ENCODE measurements at regions not wholly inside any gene's neighbourhood (a gene's known extent, or its start where the extent isn't known, plus 50 kb on each side); places are given as distances from the start of the nearest gene placed in this dataset.

DNA sequence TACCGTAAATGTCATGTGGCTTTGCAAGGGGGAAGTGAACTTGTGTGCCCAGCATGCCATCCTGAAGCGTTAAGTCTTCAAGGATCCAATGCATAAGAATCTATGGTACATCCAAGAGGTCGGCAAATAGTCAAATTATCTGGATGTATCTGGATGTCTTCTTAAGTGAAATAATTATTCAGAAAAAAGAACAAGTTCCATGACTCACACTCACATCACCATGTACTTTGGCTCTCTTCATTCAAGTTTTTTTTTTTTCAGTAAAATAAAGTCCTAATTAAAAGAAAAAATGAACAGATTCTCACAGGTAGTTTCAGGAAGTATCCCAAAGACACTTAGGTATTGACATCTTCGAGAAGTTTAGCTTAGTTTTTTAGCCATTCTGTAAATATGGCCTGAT, 62.7 kb upstream of the MEGF10 start:
- no peak for TF ChIP-seq POLR2AphosphoS5 (IDR thresholded peaks at IDR 0.05)
- TF ChIP-seq POLR2A (IDR thresholded peaks at IDR 0.05) = no peak
- no peak for TF ChIP-seq CTCF (IDR thresholded peaks at IDR 0.05 in 8 of 11, conservative IDR thresholded peaks at IDR 0.05 in 3 of 11)
- WGBS, 5 donors = 96 to 100% (median 97%) methylated on average over 4 of the region's 4 CpGs
- intact Hi-C loops (cut with DNase I; ENCODE audit: low total_unique reads) = no loop called here
- Histone ChIP-seq H3K4me3 (no peak overlapping the region), H3K27me3 (replicated peaks in 1 of 7) (no peaks in the 10 kb centered on the region), H3K36me3 (no peaks in the 10 kb centered on the region), H3K27ac (no peak overlapping the region), H3K9me3 (no peaks in the 10 kb centered on the region), H3K4me1 (peaks cover 0 to 21% (median 14%) of the 10 kb centered on the region in 6 donors)
- DNase-seq = no peak

GRCh38 chr5:127228540-127229184, 61.9 kb upstream of the MEGF10 start:
- peaks cover 0 to 21% (median 14%) of the 10 kb centered on the region in 6 donors for H3K4me1 ChIP-seq
- H3K4me3 ChIP-seq = peak overlapping the region in 7 of 8 donors; percentile 45 to 71 (median 54)
- peak; percentile 71 for DNase-seq
- H3K36me3 ChIP-seq = no peaks in the 10 kb centered on the region
- no peaks in the 10 kb centered on the region for H3K27me3 ChIP-seq (replicated peaks in 1 of 7)
- no peaks in the 10 kb centered on the region for H3K9me3 ChIP-seq
- H3K27ac ChIP-seq = peak overlapping the region; percentile 56 to 85 (median 79)
- intact Hi-C loops (cut with DNase I; ENCODE audit: low total_unique reads) = no loop called here
- TF ChIP-seq CTCF (IDR thresholded peaks at IDR 0.05 in 8 of 11, conservative IDR thresholded peaks at IDR 0.05 in 3 of 11) (no peak), POLR2AphosphoS5 (IDR thresholded peaks at IDR 0.05) (no peak), POLR2A (IDR thresholded peaks at IDR 0.05) (no peak)
- WGBS, 5 donors = 60 to 68% (median 63%) methylated on average over 18 of the region's 18 CpGs

DNA sequence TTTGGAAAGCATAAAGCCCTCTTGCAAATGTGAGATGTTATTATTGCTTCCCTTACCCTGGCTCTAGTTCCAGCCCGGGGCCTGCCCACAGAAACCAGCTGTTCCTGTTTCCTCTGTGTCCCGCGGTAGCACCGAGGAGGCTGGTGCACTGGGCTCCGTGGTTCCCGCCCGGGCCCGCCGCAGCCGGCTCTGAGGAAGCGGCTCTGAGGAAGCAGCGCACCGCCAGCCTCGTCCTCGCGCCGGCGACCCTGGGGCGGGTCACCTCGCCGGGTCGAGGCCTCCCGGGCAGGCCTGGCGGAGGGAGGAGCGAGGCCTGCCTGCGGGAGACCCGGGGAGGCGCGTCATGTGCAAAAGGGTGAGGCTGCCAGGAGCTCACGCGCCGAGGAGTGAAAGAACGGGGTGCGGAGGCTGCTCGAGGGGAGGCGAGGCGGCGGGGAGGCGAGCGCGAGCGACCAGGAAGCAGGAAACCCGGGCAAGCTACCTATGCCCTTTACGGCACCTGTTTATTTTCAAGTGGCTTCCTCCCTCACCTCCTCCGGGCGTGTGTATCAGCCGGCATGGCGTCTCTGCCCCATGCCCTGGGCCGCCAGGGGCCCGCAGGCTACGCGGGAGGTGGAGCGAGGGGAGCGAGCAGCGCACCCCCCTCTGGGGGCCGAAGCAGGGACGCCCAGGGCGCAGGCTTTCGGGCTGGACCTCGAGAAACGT, 61.3 kb upstream of the MEGF10 start:
- DNase-seq = peak; percentile 93
- Histone ChIP-seq H3K9me3 (no peaks in the 10 kb centered on the region), H3K4me3 (peak overlapping the region; percentile 35 to 71 (median 54)), H3K27me3 (replicated peaks in 1 of 7) (no peaks in the 10 kb centered on the region), H3K36me3 (no peaks in the 10 kb centered on the region), H3K4me1 (peaks cover 0 to 21% (median 14%) of the 10 kb centered on the region in 6 donors), H3K27ac (peak overlapping the region; percentile 56 to 85 (median 79))
- 1% methylated on average over 38 to 61 of the region's 61 CpGs for WGBS, 5 donors
- TF ChIP-seq POLR2AphosphoS5 (IDR thresholded peaks at IDR 0.05) (peak; percentile 54 to 84 (median 82)), CTCF (IDR thresholded peaks at IDR 0.05 in 8 of 11, conservative IDR thresholded peaks at IDR 0.05 in 3 of 11) (peak in 5 of 11 experiments; percentile 8 to 40 (median 27)), POLR2A (IDR thresholded peaks at IDR 0.05) (no peak)
- intact Hi-C loops (cut with DNase I; ENCODE audit: low total_unique reads) = no loop called here

DNA sequence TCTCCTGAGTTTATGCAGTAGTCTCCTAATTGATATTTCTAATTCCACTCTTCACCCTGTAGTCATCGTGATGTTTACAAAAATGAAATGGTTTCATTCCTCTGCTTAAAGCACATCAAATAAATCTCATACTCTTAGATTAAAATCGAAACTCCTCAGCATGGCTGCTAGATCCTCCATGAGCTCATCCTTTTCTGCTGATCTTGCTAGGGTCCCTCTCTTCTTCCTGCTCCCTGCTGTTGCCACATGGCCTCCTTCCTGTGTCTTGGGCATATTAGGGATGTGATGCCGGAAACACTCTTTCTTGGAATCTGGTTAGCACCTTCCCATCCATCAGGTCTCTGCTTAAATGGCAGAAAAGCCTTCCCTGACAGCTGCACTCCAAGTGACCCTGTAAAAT, 59.5 kb upstream of the MEGF10 start:
- intact Hi-C loops (cut with DNase I; ENCODE audit: low total_unique reads) = no loop called here
- 89 to 94% (median 92%) methylated on average over 3 of the region's 3 CpGs for WGBS, 5 donors
- no peaks in the 10 kb centered on the region for H3K27me3 ChIP-seq (replicated peaks in 1 of 7)
- TF ChIP-seq POLR2AphosphoS5 (IDR thresholded peaks at IDR 0.05) (no peak), CTCF (IDR thresholded peaks at IDR 0.05 in 8 of 11, conservative IDR thresholded peaks at IDR 0.05 in 3 of 11) (no peak), POLR2A (IDR thresholded peaks at IDR 0.05) (no peak)
- H3K27ac ChIP-seq = no peak overlapping the region
- H3K4me3 ChIP-seq = no peak overlapping the region
- no peaks in the 10 kb centered on the region for H3K9me3 ChIP-seq
- no peaks in the 10 kb centered on the region for H3K36me3 ChIP-seq
- H3K4me1 ChIP-seq = peaks cover 0 to 21% (median 14%) of the 10 kb centered on the region in 6 donors
- no peak for DNase-seq
